GM13977 (cell line): ENCODE measurements at regions not wholly inside any gene's neighbourhood (a gene's known extent, or its start where the extent isn't known, plus 50 kb on each side); places are given as distances from the start of the nearest gene placed in this dataset.

Experiments
- DNase-seq: peaks from one replicate; pipeline ENCODE4 v3.0.0; 2012; ENCODE audit warnings: low spot score
- CTCF ChIP-seq: IDR thresholded peaks from 2 replicates; pipeline ENCODE4 v1.5.1; 2012; ENCODE audit warnings: mild to moderate bottlenecking, control low read depth; ENCODE audit not compliant: insufficient read depth; ENCODE audit errors: extremely low read depth, missing control alignments
- in situ Hi-C: fragments of 300-500 bp; cut with MboI; formaldehyde crosslinking; loops from one replicate; pipeline ENCODE4 v1.12.0; 2022; ENCODE audit warnings: low sequenced_read_pairs, low pct_unique_long_range_greater_than_20kb, mixed read lengths, inconsistent platforms; ENCODE audit not compliant: unreplicated experiment

DNA sequence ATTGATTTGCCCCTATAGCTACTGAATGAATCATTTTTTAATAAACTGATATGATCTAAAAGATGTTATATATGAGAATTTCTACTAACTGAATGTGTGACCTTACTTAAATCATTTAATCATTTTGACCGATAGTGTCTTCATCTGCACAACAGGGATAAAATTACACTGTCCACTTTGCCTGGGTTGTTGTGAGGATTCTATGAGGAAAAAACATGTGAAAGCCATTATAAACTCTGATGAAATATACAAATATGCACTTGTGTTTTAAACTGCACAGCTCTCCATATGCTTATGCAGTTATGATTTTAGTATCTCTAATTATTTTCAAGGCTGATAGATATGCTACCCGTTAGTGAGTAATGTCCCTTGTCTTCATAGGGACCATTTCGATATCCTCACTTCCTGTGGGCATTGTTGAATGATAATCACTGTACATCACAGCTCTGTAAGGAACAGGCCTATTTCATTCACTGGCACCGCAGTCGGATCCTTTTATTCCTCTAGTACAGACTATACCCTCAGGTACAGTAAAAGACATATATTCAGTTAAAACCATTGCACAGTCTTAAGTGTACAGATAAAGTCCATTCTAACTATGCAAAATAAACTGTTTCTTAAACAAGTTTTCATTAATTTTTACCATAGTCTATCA, 88.7 kb upstream of the RAP1B start:
- DNase-seq, result no peak
- in situ Hi-C loops, result no loop called here
- TF ChIP-seq CTCF, result no peak

GRCh38 chr12:68529466-68529865, 81.2 kb upstream of the RAP1B start:
- in situ Hi-C loops, result no loop called here
- TF ChIP-seq CTCF, result no peak
- no peak for DNase-seq

DNA sequence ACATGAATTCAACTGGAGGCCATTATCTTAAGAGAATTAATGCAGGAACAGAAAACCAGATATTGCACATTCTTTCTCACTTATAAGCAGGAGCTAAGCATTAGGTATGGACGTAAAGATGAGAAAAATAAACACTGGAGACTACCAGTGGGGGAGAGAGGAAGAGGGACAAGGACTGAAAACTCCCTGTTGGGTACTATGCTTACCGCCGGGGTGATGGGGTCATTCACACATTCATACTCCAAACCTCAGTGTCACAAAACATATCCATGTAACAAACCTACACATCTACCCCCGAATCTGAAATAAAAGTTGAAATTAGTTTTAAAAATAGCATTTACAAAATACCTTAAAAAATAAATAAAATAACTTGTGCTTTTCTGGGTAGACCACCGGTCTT, 80.8 kb upstream of the RAP1B start:
- DNase-seq, result no peak
- no peak for TF ChIP-seq CTCF
- in situ Hi-C loops, result no loop called here

GRCh38 chr12:68530299-68530698, 80.4 kb upstream of the RAP1B start:
- no peak for DNase-seq
- in situ Hi-C loops, result no loop called here
- TF ChIP-seq CTCF, result no peak

DNA sequence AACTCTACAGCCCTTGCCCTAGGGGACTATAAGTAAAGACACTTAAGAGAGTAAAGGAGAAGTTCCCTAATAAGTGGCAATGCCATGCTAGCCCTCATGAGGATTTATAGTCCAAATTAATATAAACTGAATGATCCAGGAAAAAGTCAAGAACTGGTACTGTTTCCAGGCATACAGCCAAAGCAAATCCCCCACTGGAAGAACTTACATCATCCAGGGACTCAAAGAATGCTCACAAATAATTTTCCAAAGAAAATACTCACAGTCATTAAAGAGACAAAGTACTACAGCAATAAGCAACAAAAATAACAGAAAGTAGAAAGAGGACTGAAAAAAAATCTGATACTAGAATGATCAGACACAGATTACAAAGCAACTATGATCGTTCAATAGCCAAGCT, 79.7 kb upstream of the RAP1B start:
- no peak for DNase-seq
- in situ Hi-C loops, result no loop called here
- TF ChIP-seq CTCF, result no peak

GRCh38 chr12:68532204-68532886, 78.4 kb upstream of the RAP1B start:
- in situ Hi-C loops, result no loop called here
- TF ChIP-seq CTCF, result no peak
- DNase-seq, result no peak
